ENCODE measurements at regions not wholly inside any gene's neighbourhood (a gene's known extent, or its start where the extent isn't known, plus 50 kb on each side); places are given as distances from the start of the nearest gene placed in this dataset.

DNA sequence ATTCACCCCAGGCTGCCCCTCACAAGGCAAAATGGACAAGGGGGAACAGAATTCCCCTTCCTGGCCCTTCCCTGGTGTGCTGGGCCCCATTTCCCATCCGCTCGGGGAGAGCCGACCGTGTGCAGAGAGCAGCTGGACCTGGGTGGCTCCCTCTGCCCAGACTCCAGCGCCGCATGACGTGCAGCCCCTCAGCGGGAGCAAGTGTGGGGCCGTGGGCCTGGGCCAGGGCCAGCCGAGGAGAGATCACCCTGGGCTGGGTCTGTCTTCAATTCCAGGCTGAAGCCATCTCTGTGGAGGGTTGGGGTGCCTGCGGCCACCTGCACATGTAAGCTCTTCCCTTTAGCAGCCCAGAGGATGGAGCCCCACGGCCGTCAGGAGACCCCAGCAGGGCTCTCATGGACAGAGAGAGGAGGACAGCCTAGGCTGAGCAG, 241.8 kb downstream of the TTLL2 start:
- H3K9ac ChIP-seq: no peak overlapping the region
- no peak overlapping the region for H3K27ac ChIP-seq
- no peak for TF ChIP-seq Cebpa-rat (IDR thresholded peaks at IDR 0.05)
- no peaks in the 10 kb centered on the region for H3K9me3 ChIP-seq
- no peak overlapping the region for H3K4me3 ChIP-seq
- H3K36me3 ChIP-seq: no peaks in the 10 kb centered on the region
- H3K27me3 ChIP-seq: no peaks in the 10 kb centered on the region
- H4K20me1 ChIP-seq: no peaks in the 10 kb centered on the region
- H3K4me2 ChIP-seq: no peak overlapping the region
- peaks cover 14% of the 10 kb centered on the region for H3K4me1 ChIP-seq

DNA sequence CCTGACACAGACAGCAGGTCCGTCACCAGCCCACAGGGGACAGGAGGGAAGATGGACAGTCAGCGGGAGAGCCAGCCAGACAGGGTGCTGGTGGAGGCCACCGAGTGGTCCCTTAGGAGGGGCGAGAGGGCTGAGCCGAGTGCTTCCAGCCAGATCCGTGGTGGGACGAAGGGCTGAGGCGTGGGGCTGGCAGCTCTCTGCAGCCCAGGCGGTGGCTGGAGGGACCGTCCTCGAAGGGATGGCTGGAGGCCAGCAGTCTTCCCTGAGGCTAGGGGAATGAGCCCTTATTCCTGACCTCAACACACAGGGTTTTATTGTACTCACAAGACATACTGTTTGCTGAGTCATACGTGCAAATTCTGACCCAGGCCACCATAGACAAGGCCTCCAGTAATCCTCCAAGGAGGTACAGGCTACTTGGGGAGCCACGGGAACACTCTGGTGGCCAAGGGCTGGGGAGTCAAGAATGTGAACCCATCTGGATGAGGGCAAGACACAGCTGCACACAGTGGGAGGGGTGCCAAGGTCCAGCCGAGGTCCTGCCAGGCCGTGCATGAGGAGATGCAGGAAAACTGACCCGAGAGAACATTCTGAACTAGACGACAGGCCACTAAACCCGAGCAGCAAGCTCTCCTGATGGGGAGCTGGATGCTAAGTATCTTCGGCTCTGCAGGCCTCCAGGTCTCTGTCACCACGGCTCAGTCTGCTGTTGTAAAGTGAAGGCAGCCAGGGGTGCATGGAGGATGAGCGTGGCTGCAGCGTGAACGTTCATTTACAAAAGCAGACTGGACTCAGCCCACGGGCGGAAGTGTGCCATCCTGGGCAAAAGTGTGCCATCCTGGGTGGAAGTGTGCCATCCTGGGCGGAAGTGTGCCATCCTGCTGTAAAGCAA, 242.5 kb downstream of the TTLL2 start:
- TF ChIP-seq Cebpa-rat (IDR thresholded peaks at IDR 0.05): no peak
- H4K20me1 ChIP-seq: no peaks in the 10 kb centered on the region
- no peaks in the 10 kb centered on the region for H3K9me3 ChIP-seq
- H3K4me3 ChIP-seq: no peak overlapping the region
- H3K4me2 ChIP-seq: no peak overlapping the region
- peaks cover 20% of the 10 kb centered on the region for H3K4me1 ChIP-seq
- peaks cover 5% of the 10 kb centered on the region; the same call in 1 of the 2 replicates for H3K27me3 ChIP-seq
- no peak overlapping the region for H3K9ac ChIP-seq
- H3K27ac ChIP-seq: no peak overlapping the region
- no peaks in the 10 kb centered on the region for H3K36me3 ChIP-seq

DNA sequence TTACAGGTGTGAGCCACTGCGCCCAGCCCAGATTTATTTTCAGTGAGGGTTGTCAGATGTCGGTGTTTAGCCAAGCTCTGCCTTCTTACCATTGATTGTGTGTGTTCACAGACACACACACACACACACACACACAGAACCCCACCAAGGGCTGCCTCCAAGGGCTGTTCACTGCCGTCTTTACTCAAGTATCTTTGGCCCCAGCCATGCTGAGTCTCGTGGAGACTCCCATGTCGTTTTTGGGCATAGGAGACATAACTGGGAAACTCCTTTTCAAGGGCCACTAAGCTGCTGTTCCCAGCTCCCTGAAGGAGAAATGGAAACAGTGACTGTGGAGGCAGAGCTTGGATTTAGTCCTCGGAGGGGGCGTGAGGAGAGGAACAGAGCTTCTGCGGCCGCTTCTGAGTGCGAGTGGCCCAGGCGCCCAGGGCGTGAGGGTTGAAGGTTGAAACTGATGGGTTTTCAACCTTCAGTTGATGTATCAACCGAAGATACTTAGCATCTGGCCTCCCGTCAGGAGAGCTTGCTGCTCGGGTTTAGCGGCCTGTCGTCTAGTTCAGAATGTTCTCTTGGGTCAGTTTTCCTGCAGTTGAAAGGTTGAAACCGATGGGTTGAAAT, 243.6 kb downstream of the TTLL2 start:
- no peak overlapping the region for H3K4me3 ChIP-seq
- H3K36me3 ChIP-seq: no peaks in the 10 kb centered on the region
- H3K4me1 ChIP-seq: peaks cover 31% of the 10 kb centered on the region
- peaks cover 13% of the 10 kb centered on the region; the same call in 1 of the 2 replicates for H3K27me3 ChIP-seq
- no peak overlapping the region for H3K27ac ChIP-seq
- no peak overlapping the region for H3K9ac ChIP-seq
- no peak overlapping the region for H3K4me2 ChIP-seq
- no peaks in the 10 kb centered on the region for H4K20me1 ChIP-seq
- no peak for TF ChIP-seq Cebpa-rat (IDR thresholded peaks at IDR 0.05)
- H3K9me3 ChIP-seq: no peaks in the 10 kb centered on the region

DNA sequence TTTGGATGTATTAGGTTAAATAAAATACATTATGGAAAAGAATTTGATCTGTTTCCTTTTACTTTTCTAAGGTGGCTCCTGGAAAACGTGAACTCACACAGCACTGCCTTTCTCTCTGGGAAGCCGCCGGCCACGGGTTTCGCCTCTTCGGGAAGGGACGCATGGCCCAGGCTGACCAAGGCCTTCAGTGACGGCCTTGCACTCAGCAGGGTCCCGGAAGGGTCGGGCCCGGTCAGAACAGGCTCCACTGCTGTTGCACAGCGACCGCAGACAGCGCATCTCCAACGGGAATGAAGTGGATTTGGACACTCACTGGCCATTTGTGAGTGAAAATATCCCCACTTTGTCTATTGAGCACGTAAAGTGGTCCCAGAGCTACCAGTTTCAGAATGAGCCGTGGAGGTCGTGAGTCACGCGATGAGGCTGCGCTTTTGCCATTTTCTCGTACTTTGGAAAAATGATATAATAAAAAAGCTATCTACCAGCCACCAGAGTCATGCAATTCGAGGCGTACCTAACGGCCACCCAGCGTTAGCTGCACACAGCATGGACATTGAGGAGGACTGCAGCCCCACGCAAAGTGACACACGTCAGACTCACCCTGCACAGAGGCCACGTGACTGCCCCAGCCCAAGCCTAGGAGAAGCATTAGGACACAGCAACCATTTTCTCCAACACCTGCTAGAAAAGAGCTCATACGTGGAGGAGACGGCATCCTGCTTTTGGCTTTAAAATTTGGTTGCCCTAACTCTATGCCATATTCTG, 244.3 kb downstream of the TTLL2 start:
- H3K9ac ChIP-seq: no peak overlapping the region
- no peak for TF ChIP-seq Cebpa-rat (IDR thresholded peaks at IDR 0.05)
- H3K4me3 ChIP-seq: no peak overlapping the region
- H3K4me2 ChIP-seq: no peak overlapping the region
- peaks cover 13% of the 10 kb centered on the region; the same call in 1 of the 2 replicates for H3K27me3 ChIP-seq
- H3K27ac ChIP-seq: no peak overlapping the region
- H3K9me3 ChIP-seq: no peaks in the 10 kb centered on the region
- peaks cover 38% of the 10 kb centered on the region for H3K4me1 ChIP-seq
- H4K20me1 ChIP-seq: no peaks in the 10 kb centered on the region
- H3K36me3 ChIP-seq: no peaks in the 10 kb centered on the region

DNA sequence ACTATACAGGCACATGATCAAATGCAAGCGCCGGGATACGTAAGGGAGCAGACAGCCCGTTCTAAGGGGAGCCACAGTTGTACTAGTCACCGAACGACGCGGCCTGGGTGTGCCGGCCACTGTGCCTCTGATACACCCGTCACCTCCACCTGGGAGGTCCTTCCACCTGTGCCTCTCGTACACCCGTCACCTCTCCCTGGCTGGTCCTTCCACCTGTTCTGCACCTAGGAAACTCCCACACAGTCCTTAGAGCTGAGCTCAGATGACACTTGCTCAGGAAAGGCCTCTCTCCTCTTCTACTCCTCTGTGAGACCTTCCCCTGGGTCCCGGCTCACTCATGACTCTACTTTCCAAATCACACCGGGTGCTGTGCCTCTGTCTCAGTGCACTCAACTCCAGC, 245.0 kb downstream of the TTLL2 start:
- no peak overlapping the region for H3K27ac ChIP-seq
- no peak overlapping the region for H3K4me3 ChIP-seq
- H3K9ac ChIP-seq: no peak overlapping the region
- H3K4me2 ChIP-seq: no peak overlapping the region
- H3K27me3 ChIP-seq: peaks cover 13% of the 10 kb centered on the region; the same call in 1 of the 2 replicates
- H3K9me3 ChIP-seq: no peaks in the 10 kb centered on the region
- H3K36me3 ChIP-seq: no peaks in the 10 kb centered on the region
- no peak for TF ChIP-seq Cebpa-rat (IDR thresholded peaks at IDR 0.05)
- no peaks in the 10 kb centered on the region for H4K20me1 ChIP-seq
- peaks cover 44% of the 10 kb centered on the region for H3K4me1 ChIP-seq

DNA sequence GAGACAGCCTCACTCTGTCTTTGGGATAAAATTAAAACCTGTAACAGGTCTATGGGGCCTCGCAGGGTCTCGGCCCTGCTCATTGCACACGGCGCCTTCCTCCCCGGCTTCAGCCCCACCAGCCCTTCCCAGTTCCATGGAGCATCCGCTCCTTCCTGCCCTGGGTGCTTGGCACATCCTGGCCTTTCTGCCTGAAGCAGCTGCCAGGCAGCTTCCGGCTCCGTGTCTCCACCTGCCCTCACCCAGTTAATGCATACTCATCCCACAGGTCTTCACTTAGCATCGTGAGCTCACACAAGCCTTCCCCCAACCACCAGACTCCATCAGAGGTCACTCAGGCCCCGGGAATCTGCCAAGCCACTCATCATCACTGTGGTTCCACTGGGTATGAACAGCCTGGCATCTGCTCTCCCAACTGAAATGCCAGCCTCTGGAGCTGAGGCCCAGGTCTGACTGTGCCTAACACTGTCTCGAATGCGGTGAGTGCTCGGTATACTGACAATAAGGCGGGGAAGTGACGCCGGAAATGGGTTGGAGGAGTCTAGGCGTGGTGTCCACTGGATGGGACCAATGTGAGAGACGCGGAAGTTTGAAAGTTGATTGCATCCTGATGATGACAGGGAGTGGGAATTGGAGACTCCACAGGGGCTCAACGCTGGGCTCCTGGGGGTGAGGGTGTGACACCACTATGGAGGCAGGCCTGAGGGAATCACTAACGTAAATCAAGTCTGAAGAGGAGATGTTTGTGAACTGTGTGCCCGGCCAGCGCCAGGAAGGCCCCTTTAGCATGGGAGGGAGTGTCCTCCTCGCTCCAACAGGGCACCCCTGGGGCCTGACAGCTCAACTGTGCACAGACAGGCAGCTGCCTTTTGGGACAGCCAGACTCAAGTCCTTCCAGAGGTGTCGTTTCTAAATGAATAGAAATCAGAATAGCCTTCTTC, 245.8 kb downstream of the TTLL2 start:
- H3K9ac ChIP-seq: no peak overlapping the region
- peak overlapping the region; percentile 84 for H3K4me2 ChIP-seq
- H3K36me3 ChIP-seq: no peaks in the 10 kb centered on the region
- H3K9me3 ChIP-seq: no peaks in the 10 kb centered on the region
- no peak overlapping the region for H3K27ac ChIP-seq
- TF ChIP-seq Cebpa-rat (IDR thresholded peaks at IDR 0.05): no peak
- H3K4me3 ChIP-seq: no peak overlapping the region
- H4K20me1 ChIP-seq: no peaks in the 10 kb centered on the region
- peaks cover 13% of the 10 kb centered on the region; the same call in 1 of the 2 replicates for H3K27me3 ChIP-seq
- peaks cover 50% of the 10 kb centered on the region for H3K4me1 ChIP-seq

DNA sequence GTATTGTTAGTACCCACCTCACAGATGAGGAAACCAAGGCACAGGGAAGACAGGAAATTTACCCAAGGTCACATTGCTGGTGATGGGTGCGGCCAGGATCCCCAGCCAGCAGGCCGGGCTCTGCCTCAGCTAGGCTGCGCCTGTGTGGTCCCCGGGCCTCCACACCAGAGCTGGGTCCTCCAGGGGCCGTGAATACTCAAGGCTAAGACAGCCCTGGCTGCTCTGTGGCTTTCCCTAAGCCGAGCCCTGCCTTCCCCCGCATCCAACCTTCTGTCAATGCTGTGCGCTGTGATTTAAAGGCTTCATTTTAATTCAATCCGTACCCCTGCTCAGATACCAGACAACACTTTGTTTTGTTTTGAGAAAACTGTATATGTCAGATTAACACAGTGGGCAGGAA, 246.7 kb downstream of the TTLL2 start:
- no peaks in the 10 kb centered on the region for H3K36me3 ChIP-seq
- TF ChIP-seq Cebpa-rat (IDR thresholded peaks at IDR 0.05): no peak
- H3K4me1 ChIP-seq: peaks cover 58% of the 10 kb centered on the region
- H3K27me3 ChIP-seq: peaks cover 13% of the 10 kb centered on the region; the same call in 1 of the 2 replicates
- no peak overlapping the region for H3K9ac ChIP-seq
- no peaks in the 10 kb centered on the region for H3K9me3 ChIP-seq
- no peaks in the 10 kb centered on the region for H4K20me1 ChIP-seq
- H3K4me2 ChIP-seq: peak overlapping the region; percentile 84
- H3K4me3 ChIP-seq: no peak overlapping the region
- H3K27ac ChIP-seq: no peak overlapping the region

DNA sequence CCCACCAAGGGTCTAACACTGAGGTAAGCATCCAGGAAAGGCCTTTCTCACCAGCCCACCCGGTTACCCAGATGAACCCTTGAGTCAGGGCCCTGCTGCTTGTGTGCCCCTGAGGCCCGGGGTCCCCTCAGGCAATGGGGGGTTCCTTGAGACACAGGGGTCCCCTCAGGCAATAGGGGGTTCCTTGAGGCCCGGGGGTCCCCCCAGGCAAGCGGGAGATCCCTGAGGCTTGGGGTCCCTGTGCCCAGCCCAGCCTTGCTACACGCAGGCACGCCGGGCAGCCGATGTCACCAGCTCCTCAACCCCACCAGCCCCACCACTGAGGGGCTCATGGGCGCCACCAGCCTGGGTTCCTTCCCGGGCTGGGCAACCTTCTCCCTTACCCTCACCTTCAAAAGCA, 247.2 kb downstream of the TTLL2 start:
- H3K9ac ChIP-seq: peak overlapping the region; percentile 32
- H4K20me1 ChIP-seq: no peaks in the 10 kb centered on the region
- no peak for TF ChIP-seq Cebpa-rat (IDR thresholded peaks at IDR 0.05)
- H3K4me2 ChIP-seq: peak overlapping the region; percentile 84
- H3K27ac ChIP-seq: peak overlapping the region; percentile 37
- H3K36me3 ChIP-seq: no peaks in the 10 kb centered on the region
- no peaks in the 10 kb centered on the region for H3K9me3 ChIP-seq
- no peak overlapping the region; the same call in 1 of the 2 replicates for H3K4me3 ChIP-seq
- H3K27me3 ChIP-seq: peaks cover 13% of the 10 kb centered on the region; the same call in 1 of the 2 replicates
- H3K4me1 ChIP-seq: peaks cover 64% of the 10 kb centered on the region

DNA sequence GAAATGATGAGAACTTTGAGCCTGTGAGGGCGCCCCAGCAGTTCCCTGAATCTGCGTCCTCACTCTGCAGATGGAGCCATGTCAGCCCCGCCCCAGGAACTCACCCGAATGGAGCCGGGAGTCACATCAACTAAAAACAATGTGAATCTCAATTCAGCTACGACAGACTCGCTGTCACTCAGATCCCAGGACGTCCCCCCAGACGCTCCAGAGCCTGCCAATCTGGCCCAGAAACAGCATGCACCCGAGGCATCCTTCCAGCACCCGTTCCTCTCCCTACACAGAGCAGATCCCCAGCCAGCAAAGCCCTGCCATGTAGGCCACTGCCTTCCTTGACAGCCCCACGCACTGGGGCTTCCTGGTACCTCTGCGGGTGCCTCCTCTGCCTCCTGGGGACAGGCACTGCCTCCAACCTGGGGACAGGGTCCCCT, 248.0 kb downstream of the TTLL2 start:
- TF ChIP-seq Cebpa-rat (IDR thresholded peaks at IDR 0.05): no peak
- peak overlapping the region; percentile 71 for H3K27ac ChIP-seq
- peak overlapping the region; percentile 39 for H3K4me3 ChIP-seq
- H3K4me2 ChIP-seq: peak overlapping the region; percentile 84
- no peaks in the 10 kb centered on the region for H3K36me3 ChIP-seq
- peak overlapping the region; percentile 32 for H3K9ac ChIP-seq
- H3K4me1 ChIP-seq: peaks cover 65% of the 10 kb centered on the region
- no peaks in the 10 kb centered on the region for H4K20me1 ChIP-seq
- H3K9me3 ChIP-seq: no peaks in the 10 kb centered on the region
- H3K27me3 ChIP-seq: peaks cover 13% of the 10 kb centered on the region; the same call in 1 of the 2 replicates

All from BLaER1 (cell line).